ENCODE measurements at regions not wholly inside any gene's neighbourhood (a gene's known extent, or its start where the extent isn't known, plus 50 kb on each side); places are given as distances from the start of the nearest gene placed in this dataset.
A peak's percentile ranks its signal among the peaks of the same experiment; 100 is the strongest.

DNA sequence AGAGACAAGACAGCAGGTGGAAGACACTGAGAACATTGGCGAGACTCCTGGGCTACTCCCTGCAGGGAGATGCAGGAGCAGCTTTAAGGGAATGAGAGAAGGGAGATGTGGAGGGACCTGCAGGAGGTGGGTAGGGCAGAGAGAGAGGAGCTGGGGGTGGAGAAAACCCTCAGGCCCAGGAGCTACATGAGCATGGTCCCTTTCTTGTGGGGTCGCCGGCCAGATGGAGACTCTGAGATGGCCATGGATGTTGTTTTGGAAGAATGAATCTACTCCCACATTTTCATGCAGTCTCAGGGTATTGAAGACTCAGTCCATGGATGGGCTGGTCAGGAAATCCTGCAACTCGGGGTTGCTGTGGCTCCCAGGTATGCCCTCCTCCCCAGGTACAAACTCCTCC lies 1381.9 kb downstream of the TBC1D22A start:
- TF ChIP-seq, protein P1, sequence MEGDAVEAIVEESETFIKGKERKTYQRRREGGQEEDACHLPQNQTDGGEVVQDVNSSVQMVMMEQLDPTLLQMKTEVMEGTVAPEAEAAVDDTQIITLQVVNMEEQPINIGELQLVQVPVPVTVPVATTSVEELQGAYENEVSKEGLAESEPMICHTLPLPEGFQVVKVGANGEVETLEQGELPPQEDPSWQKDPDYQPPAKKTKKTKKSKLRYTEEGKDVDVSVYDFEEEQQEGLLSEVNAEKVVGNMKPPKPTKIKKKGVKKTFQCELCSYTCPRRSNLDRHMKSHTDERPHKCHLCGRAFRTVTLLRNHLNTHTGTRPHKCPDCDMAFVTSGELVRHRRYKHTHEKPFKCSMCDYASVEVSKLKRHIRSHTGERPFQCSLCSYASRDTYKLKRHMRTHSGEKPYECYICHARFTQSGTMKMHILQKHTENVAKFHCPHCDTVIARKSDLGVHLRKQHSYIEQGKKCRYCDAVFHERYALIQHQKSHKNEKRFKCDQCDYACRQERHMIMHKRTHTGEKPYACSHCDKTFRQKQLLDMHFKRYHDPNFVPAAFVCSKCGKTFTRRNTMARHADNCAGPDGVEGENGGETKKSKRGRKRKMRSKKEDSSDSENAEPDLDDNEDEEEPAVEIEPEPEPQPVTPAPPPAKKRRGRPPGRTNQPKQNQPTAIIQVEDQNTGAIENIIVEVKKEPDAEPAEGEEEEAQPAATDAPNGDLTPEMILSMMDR (conservative IDR thresholded peaks at IDR 0.05), result no peak
- no peak overlapping the region for H3K27ac ChIP-seq

DNA sequence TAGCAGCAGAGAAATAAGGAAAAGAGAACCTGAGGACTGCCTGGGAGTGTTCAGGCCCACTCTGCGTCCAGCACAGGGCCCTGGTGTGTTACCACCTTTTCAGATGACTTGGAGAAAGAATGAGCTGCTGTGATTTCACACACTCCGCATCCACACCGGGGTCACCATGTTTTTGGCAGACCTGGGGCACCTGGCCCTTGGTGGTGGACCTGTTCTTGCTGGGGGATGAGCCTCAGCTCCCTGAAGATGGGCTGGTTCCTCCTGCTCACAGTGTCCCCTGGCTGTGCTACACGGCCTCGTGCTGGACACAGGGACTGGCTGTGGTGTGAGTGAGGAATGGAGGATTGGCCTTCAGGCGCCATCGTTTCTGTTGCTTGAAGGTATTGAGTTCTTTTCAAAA lies 1381.4 kb downstream of the TBC1D22A start:
- no peak overlapping the region for H3K27ac ChIP-seq
- TF ChIP-seq, protein P1 (conservative IDR thresholded peaks at IDR 0.05), result no peak

DNA sequence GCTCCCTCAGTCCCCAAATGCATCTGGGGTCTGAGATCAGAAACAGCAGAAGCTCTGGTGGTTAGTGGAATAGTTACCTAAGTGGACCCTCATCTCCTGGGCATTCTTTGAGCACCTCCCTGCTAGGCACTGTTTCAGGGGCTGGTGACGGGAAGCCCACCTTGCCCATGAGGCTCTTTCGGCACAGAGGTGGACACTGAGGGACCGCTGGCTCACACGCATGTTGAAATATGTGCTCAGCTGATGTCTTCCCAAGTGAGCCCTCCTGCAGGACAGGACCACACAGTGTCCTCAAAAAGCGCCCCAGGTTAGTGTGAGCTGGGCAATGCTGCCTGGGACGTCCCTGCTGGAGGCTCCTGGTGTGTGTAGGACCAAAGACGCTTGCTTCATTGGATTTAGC lies 1379.9 kb downstream of the TBC1D22A start:
- TF ChIP-seq, protein P1 (conservative IDR thresholded peaks at IDR 0.05), result no peak
- H3K27ac ChIP-seq, result peak overlapping the region; percentile 47

DNA sequence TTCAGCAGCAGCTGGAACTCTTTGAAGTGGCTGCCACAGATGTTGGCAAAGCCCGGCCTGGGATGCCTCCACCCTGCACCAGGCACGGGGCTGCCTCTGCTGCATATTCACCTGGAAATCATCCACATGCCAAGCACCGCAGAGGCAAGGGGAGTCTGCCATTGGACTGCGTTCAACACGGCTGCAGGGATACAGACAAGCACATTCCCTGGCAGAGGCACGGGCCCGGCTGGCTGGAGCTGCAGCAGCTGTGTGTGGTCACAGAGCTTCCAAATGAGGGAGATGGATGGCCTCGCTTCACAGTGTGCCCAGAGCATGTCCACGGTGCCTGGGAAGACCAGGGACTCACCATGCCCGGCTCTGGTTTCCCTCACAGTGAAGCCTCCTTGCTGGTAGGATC lies 1378.9 kb downstream of the TBC1D22A start:
- TF ChIP-seq, protein P1 (conservative IDR thresholded peaks at IDR 0.05), result no peak
- H3K27ac ChIP-seq, result peak overlapping the region; percentile 47

DNA sequence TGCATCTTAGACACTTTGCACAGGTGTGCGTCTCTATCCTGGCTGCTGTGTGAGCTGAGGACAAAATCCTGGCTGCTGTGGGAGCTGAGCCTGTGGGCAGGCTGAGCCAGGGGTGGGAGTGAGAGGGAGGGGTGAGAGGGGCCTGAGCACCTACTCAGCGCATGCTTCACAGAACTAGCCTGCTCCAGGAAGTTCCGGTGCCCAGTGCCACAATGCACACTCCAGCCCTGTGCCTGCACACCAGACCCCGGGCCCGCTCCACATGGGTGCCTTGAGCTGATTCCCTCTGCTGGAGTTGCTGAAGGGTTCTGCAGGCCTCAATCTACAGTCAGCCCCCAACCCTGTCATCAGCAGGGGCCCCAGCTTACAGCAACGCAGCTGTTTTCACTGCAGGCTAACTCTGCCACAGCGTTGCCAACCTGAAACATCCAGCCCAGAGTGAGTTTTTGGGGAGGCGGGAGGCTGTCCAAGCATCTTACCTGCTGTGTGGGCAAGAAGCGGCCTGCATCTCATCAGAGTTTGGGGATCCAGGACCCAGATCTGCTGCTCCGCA lies 1377.9 kb downstream of the TBC1D22A start:
- TF ChIP-seq, protein P1 (conservative IDR thresholded peaks at IDR 0.05), result no peak
- H3K27ac ChIP-seq, result no peak overlapping the region

DNA sequence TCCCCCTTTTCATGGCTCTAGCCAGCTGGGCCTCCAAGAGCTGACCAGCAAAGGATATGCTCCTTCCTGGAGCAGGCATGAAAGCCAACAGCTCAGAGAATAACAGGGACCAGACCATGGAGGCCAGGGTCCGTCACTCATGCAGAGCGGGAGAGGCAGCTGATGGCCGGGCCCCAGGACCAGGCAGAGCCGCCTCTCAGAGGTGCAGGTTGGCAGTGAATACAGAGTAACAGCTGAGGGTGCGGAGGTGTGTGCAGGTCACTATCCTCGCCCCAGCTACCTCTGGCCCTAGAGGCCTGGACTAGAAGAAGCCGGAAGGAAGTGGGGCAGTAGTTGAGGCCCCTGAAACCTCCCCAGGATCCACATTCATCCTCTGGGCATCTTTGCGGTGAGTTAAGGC lies 1377.3 kb downstream of the TBC1D22A start:
- no peak overlapping the region for H3K27ac ChIP-seq
- TF ChIP-seq, protein P1 (conservative IDR thresholded peaks at IDR 0.05), result no peak

DNA sequence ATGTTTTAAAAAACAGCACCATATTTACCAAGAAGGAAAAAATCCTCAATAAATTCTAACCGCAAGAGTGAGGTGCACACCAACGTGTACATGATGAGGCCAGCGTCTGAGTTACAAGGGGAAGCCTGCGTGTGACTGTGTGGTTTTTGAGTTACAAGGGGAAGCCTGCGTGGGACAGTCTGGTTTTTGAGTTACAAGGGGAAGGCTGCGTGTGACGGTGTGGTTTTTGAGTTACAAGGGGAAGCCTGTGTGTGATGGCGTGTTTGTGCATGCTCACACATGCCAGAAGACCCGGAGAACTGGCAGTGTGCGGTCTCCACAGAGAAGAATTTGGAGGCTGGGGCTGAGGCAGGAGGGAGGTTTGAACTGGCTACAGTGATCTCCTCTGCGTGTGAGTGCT lies 1376.4 kb downstream of the TBC1D22A start:
- peak overlapping the region; percentile 10; the same call in 1 of the 2 replicates for H3K27ac ChIP-seq
- TF ChIP-seq, protein P1 (conservative IDR thresholded peaks at IDR 0.05), result no peak

Measured in VCaP (cell line).